Endothelial cell of hepatic sinusoid (primary cell): ENCODE measurements at regions not wholly inside any gene's neighbourhood (a gene's known extent, or its start where the extent isn't known, plus 50 kb on each side); places are given as distances from the start of the nearest gene placed in this dataset.

ENCODE experiments used
- in situ Hi-C: cut with HindIII; loops from 2 replicates; pipeline ENCODE4 v1.10.0; 2017; ENCODE audit warnings: low sequenced_read_pairs

DNA sequence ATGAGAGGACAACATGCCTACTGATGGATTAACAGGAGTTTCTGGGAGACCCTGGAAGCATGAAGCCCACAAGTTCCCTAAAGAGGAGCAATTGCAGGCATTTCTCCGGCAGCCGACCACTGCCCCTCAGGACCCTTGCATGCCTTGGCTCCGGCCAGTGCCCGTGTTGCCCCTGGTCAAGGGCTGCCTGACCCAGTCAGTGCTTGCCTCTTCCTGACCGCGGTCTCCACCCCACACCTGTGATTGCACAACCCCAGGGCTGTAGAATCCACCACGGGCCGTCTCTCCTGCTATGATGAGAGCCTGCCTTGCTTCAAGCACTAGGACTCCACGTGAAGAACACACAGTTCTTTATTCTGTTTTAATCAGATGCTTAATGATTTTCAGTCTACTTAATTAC is 127.5 kb downstream of the GLI2 start:
- in situ Hi-C loops = no loop called here

DNA sequence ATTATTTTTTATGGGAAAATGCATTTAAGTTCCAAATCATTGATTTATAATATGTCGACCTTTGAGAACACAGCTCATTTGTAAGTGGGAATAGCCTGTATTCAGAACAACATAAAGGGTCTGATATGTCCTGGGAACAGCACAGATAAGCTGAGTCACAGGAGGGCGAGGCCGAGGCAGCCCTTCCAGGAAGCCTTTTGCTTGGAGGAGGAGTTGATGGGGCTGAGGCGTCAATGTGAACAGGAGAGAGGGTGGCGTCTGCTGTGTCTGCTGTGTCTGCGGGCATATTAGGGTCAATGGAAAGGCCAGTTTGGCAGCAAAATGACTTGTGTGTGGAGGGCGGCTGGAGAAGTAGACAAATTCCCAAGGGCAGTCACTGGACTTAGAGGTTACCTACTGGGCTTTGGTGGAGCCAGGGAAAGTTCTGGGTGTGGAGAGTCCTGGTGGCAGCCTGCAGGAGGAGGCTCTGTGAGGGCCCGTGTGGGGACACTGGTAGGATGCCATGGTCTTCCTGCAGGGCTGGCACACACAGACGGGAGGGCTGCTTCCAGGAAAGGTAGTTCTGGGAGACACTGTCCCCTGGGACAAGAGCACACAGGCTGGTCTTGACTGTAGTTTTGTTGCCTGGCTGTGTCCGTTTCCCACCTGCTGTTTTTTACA is 128.1 kb downstream of the GLI2 start:
- in situ Hi-C loops = no loop called here

DNA sequence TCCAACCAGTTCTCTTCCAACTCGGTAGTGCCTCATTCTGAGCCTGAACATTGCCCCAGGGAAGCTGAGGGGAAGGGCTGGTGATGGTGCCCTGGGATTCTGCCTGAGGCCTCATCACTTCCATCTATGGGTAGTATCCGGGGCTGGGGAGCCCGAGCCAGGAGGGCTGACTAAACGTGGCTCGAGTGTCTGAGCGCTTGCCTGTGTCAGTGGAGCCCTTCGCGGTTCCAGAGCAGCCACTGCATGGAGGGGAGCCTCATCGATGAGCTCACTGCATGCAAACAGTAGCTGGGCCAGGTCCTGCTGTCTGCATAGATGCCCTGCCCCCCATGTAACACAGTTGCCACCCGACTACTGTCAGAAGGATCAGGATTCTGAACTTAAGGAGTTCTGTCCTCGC is 129.3 kb downstream of the GLI2 start:
- in situ Hi-C loops = no loop called here

DNA sequence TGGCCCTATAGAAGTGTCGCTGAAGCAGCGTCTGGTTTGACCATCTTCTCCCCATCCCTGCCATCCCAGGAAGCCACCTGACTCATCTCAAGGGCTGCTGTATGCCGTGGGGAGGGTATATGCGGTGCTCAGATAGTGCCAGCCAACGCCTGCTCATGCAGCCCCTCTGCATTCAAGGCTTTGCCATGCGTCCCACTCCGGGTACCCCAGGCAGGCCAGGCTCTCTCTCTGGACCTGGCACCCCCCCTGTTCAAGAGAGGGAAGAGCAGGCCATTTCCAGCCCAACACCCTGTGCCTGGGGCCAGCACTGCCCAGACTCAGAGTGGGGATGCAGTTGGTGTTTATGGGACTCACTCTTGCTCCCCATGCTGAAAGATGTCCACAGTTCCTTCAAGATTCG is 130.0 kb downstream of the GLI2 start:
- in situ Hi-C loops = no loop called here

DNA sequence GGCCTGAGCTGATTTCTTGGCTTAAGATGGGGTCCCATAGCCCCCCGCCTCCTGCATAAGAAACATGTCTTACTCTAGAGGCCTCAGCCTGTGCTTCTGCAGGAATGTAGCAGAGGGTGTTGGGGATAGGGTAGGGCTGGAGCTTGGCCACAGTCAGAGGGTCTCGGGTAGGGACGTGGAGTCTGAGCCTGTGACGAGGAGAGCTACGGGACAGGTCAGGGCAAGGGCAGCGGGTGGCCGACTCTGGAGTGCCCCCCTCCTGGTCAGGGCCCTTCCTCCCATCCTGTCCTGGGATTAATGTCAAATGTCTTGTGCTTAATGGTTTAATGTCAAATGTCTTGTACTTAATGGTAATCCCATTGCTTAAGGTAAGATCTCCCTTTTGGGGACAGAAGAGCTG is 130.4 kb downstream of the GLI2 start:
- in situ Hi-C loops = no loop called here

DNA sequence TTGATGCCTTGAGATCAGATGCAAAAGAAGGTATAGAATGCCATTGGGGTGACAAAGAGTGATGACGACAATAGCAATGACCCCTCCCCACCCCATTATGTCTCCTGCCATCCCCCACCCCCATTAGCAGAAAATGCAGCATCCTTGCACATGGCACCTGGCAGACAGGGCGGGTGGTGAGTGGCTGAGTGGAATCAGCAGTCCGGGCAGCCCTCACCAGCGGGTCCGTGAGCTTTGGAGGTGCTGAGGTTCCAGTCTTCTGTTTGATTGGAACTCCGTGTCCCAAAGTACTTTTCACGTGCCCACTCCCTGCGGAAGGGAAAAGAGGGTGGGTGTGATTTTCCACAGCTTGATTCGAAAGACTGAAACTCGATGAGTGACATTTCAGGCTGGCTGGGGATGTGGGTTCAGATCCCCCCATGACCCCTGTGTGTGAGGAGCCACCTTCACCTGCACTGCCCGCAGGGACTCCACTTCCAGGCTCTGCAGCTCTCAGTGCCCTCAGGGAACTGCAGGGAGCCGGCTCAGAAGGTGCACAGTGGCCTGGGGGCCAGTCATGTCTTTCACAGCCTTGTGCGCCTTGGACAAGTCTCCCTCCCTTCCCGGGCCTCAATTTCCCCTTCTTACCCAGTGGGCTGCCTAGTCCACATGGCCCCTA is 130.9 kb downstream of the GLI2 start:
- in situ Hi-C loops = no loop called here

DNA sequence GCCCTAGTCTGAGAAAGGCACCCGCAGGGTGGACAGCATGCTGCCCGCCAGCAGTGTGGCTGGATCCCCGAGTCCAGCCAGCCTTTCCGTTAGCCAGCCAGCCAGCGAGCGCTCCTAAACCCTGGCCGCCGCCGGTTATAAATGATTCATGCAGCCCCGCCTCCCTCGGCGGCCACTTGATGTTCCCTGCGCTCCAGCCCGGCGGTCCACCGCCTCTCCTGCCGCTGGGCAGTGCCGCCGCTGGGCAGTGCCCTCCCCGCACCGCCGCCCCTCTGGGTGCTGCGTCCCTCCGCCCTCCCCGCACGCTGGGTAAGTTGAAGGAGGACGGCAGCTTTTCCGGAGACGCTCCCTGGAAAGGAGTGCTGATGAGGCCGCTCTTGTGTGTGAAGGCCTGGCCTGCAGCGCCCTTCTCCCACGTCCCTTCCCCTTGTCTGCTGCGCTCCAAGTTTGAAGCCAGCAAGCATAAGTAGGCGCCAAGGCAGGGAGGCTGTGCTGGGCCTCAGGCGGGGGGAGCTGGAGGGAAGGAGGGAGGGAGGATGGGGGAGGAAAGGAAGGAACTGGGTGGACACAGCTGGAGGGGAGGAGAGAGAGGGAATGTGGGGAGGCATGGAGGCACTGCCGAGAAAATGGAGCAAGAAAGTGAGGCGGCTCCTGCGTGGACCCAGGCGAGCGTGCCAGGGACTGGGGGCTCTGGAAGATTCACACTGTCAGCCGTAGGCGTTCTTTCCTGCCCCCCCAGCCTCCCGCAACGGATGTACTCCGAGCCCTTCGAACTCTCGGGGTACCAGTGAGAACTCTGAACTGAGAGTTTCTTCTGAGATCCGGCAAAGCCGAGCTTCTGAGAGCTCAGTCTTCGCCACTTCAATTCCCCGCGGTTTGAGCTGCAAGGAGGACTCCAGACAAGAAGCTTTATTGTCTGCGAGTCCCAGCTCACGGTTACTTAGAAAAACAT is 131.9 kb downstream of the GLI2 start:
- in situ Hi-C loops = no loop called here

DNA sequence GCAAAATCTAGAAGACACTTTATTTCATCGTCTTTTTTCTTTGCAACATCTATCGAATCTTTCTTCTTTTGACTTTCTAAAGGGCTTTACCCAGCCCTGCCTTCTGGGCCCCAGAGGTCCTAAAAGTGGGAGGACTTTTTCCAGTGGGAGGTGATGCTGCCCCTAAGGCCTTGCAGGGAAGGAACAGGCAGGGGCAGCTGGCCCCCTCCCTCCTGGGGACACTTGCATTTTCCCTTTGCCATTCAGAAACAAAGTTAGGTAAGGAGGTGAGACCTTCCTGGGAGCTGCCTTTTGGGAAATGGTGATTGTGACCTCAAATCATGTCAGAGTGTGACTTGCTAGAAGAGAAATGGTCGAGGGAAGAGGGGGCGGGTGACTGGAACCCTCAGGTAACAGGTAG is 132.7 kb downstream of the GLI2 start:
- in situ Hi-C loops = no loop called here

DNA sequence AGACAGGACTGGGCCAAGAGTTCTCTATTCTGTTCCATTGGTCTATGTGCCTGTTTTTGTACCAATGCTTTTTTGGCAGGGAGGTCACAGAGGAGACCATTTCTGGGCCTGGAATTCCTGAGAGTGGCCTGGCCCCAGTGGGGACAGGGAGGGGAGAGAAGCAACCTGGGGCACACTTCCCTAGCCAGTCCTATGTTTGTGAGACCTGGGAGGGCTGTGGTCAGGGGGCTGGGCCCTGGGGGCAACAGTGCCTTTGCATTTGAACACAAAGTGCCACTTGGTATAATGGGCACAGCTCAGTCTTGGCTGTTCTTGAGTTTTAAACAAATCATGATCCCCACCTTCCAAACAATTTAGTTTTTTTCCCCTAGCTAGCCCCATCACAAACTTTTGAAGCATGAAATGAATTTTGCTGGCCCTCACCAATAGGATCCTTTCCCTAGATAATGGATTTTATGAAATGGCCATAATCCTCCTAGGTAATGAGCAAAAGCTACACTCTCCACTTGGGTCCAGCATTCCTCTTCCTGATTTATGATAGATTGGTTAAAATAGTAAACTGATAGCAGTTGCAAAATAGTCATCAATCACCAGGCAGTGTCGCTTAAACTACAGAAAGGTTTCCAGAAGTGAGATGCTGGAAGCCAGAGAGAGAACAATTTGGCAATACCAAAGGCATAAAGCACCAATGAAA is 133.5 kb downstream of the GLI2 start:
- in situ Hi-C loops = no loop called here

DNA sequence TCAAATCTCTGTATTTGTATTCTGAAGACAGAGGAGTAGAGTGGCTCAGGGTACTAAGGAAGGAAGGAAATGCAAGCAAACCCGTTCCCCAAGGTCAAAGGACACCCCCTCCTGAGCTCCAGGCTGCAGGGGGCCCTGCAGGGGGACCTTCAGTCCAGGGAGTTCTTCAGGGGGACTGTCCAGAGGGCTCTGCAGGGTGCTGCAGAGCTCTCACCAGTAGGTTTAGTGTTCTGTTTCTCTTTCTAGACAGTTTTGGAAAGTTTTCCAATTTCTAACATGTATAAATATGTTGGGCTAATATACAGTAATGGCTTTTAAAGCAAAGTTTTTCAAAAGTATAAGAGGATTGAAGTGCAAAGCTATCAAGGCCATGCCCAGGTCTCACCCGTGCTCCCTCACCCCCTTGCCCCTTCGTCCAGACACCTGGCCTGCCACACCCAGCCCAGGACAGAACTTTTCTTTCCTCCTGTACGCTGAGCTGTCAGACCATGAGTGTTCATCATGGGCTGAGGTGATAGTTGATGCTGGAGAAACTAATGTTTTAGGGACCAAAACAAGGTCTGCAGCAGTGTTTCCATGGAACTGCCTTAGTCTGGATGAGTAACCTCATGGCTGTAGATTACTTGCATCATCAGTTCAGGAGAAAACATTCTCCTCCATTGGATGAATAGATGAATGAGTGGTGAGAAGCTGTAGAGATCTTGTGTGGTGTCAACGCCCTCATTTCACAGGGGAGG is 134.2 kb downstream of the GLI2 start:
- in situ Hi-C loops = no loop called here

DNA sequence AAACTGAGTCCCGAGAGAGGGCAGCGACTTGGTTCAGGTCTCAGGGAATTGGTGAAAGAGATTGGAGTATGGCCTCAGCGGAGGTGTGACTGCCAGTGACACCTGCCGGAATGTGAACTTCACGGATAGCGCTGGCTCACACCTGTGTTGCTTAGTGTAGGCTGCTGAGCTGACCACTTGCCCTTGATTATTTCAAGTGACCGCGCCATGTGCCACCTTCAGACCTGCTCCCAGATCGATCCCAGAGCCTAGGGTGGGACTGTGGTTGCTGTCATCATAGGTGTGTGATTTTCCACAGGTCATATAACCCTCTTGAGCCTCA is 134.8 kb downstream of the GLI2 start:
- in situ Hi-C loops = no loop called here

DNA sequence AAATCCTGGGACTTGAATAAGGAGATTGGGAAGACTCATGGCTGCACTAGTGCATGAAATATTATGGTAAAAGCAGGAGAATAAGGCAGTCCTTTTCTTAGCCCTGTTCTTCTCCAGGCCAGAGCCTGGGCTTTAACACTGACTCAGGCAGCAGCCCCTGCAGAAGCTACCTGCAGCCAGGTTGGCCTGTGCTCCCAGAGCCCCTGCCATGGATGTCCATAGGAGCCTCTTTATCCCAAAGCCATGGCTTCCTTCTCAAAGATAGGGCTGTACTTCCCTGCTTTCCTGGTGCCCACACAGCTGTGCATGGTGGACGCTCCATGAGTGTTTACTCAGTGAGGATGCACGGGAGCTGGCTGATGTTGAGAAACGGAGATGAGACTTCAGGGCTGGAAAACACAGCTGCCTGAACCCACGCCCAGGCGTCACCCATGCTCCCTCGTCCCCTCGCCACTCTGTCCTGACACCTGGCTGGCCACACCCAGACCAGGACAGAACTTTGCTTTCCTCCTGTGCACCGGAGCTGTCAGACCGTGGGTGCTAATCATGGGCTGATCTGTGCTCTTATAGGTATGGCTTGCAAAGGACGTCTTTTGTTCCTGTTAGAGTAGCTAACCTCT is 135.5 kb downstream of the GLI2 start:
- in situ Hi-C loops = no loop called here

DNA sequence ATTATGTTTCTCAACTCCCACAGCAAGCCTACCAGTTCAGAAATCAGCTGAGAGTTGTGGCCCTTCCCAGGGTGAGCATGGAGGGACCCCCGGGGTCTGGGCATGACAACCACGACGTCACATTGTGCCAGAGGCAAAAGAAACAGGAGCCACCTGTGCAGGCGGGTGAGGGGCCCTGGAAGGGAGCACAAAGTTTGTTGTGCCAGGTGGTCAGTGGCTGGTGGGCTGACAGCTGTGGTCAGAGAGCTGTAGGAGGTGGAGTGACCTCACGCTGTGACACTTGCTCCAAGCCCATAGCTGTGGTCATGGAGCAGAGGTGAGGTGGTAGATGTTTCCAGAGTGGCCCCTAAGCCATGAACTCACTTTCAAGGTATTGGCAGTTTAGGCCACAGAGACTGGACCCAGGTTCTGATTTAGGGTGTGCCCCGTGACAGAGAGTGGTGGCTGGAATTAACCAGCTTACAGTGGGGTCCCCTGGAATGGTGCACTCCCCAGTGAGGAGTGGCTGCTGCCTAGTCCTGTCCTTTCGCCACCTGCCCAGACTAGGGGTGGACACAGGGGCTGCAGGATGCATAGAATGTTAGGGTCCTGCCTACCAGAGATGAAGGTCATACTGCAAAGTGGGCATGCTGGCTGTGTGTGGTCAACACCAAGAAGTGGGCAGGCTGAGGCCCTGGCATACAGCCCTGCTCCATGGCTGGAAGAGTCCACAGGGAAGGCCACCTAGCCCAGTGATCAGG is 136.4 kb downstream of the GLI2 start:
- in situ Hi-C loops = no loop called here

DNA sequence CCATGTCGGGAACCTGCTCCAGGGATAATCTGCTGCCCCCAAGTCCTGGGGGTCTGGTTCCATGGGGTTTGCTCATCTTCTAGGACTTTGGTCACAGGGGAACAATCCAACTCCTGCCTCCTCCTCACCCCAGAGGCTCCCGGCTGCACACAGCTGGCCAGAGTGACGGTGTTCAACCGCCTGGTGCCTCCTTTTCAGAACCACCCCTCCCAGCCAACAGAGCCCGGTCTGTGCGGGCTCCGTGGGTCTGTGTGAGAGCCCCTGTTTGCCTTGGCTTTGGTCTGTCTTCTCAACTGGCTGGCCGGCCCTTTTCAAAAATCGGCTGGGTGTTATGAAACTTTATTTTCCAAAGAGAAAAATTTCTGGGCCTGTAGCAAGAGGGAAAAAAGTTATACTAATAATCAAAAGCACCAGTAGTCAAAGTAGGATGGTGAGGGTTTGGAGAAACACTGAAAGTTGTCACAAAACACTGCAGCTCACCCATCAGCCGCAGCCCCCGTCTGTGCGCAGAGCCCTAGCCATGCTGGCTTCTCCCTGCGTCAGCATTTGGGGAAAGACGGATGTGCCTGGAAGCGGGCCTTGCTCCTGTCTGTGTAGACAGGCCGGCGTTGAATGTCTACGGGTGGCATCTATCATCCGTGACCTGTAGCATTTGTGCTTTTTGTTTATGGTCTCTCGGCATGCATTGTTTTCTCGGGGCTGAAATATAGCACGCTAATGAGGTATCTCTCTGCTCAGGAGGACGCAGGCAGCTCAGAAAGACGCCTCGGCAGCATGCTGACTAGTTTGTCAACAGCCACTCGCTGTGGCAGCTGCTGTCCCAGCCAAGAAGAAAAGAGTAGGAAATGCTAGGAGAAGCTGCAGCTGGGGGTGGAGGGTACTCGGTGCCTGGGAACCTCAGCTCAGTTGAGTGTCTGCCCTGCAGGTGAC is 138.6 kb downstream of the GLI2 start:
- in situ Hi-C loops = no loop called here

DNA sequence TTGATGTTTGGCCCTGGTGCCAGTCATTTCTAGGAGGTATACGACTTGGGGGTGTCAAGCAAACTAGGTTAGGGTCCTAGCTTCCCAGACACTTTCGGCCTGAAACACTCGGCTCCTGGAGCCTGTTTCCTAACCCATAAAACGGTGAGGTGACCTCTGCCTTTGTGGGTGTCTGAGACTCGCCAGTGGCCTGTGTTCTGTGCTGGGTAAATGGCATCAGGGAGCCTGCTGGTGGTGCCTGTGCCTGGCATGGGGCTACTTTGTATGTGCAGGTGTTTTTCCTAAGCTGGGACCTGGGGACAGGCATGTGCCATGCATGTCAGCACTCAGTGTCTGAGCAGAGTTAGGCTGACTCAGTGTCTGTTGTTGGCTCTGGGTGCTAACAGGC is 139.2 kb downstream of the GLI2 start:
- in situ Hi-C loops = no loop called here

DNA sequence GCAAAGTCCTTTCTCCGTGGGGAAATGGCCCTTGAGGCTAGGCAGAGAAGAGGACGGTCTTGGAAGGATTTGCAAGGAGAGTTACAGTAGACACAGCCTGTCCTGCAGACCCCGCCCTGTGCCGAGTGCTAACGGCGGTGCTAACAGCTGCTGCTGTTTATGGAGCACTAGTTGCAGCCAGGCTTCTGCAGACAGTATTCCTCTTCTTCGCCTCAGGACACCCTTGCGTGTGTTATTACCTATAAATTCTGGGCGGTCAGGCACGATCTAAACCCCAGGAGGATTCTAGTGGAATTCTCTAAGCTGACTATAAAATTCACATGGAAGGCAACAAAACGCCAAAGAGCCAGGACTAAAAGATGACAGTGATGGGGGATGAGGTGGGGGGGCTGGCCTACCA is 139.8 kb downstream of the GLI2 start:
- in situ Hi-C loops = no loop called here

DNA sequence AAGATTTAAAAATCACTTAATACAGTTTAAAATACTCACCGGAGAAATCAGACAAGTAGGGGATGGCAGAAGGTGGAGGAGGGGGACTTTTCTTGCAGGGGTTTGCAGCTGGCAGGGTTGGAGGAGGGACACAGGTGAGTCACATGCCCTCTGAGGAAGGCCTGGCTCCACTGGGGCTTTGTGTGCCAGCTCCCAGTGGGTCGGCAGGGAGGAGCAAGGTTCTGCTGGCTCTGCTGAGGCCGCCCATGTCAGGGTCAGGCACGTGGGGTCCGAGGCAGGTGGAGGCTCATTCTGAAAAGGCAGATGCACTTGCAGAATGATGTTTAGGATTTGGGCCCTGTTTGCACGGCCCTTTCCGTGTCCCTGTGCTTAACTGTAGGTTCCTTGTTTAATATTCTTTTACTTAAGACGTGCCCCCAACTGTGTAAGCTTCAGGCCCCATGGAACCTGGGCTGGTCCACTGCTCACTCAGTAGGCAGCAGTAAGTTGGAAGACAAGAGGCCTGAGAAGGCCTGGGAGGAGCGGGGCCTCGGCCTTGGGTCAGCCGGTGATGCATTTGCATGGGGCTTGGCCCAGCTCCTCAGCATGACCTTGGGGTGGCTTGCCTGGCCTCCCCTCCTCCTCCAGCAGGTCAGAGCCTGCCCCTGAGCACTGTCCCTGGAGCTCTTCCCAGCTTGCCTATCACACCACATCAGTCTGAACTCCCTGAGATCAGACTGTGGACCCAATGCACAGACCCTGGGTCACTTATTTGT is 141.0 kb downstream of the GLI2 start:
- in situ Hi-C loops = no loop called here

DNA sequence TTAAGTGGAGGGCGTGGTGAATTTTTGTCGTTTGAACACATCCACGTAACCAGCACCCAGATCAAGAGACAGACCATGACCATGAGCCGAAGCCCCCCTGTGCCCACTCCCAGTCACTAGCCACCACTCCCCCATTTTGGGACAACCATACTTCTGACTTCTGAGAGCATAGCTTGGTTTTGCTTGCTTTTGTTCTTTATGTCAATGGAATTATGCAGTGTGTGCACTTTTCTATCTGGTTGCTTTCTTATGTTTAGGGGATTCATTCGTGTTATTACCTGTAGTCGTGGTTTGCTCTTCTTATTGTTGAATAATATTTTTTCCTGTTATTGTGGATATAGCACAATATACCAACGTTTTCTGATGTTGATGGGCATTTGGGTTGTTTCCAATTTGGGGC is 141.7 kb downstream of the GLI2 start:
- in situ Hi-C loops = no loop called here
